ENCODE measurements at regions not wholly inside any gene's neighbourhood (a gene's known extent, or its start where the extent isn't known, plus 50 kb on each side); places are given as distances from the start of the nearest gene placed in this dataset.

DNA sequence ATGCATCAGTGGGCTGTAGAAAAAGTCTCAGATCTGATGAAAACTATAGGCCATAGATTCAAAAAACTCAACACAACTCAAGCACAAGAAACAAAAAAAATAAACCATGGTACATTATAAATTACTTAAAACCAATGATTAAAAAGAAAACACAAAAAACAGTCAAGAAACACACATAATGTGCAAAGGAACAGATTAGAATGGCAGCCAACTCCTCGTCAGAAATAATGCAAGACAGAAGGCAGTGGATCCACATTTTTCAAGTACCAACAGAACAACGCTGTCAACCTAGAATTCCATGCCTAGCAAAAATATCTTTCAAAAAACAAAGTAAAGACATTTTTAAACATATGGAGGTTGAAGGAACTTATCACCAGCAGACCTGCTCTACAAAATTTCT is 69.7 kb downstream of the PSMB1 start:
- DNase-seq = no peak

DNA sequence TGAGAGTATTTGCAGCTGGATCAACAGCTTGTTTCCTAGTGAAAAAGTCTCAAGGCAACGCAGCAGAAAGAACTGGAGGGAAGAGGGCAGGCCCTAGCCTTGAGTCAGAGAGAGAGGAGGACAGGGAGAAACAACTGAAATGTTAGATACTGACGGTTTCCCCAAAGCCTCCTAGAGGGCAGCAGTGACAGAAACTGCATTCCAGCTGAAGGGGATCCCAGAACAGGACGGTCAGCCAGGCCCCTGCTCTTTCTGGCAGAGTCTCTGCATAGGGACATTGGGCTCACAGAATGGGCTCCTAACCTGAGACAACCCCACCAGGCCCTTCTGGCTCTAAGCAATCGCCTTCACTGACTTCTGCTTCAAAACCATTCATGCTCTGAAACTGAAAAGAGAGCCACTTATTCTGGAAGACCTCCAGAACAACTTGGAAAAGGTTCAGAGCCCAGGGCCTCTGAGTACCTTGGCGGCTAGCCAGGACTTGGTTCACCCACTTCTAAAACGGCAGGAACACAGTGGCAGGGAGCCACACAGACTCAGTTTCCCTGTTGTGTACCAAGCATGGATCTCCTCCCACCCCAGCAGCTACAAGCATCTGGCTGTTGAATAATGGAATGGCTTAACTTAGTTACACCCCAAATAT is 72.9 kb downstream of the PSMB1 start:
- no peak for DNase-seq

- DNase-seq = no peak
Measured at GRCh38 chr6:170476360-170476759, 76.7 kb downstream of the PSMB1 start.

GRCh38 chr6:170475118-170475517 is 78.0 kb downstream of the PSMB1 start:
- no peak for DNase-seq

GRCh38 chr6:170473801-170474200 is 79.3 kb downstream of the PSMB1 start:
- DNase-seq = no peak

DNA sequence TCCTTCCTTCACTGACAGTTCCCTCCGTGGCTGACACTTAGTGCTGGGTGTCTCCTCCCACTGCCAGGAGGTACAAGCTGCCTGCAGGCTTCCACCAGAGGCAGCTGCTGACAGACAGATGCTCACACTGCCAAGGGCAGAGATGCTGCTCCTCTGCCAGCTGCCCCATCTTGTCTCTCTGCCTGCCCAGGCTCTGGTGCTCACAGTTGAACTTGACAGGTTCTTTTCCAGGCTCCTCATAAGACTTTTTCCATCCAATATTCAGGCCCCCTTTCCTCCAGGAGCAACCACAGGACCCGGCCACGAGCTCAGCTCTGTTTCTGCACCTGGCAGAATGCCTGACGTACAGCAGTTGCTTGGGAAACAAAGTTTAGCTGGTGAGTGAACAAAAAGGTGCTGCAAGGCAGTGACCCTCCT is 79.8 kb downstream of the PSMB1 start:
- DNase-seq = no peak

DNA sequence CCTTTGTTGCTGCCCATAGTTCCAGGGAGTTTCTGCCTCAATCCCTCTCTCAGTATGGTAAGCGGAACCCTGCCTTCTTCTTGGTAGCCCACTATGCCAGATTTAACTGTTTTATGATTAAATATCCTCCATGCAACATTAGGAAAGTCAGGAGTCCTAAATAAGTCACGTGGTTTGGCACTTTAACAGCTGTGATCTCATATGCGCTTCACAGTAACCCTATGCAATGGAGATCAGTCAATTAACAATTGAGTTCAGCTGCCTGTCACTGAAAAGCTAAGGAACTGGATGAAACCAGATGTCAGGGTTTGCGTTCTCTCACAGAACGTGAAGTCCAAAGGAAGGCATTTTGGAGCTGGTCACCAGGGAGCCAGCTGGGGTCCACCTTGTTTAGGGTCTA is 81.6 kb downstream of the PSMB1 start:
- no peak for DNase-seq

- DNase-seq = peak; percentile 28
Measured at GRCh38 chr6:170470734-170471133, 82.4 kb downstream of the PSMB1 start.

- DNase-seq = no peak
Measured at GRCh38 chr6:170464524-170464979, 88.6 kb downstream of the PSMB1 start.

DNA sequence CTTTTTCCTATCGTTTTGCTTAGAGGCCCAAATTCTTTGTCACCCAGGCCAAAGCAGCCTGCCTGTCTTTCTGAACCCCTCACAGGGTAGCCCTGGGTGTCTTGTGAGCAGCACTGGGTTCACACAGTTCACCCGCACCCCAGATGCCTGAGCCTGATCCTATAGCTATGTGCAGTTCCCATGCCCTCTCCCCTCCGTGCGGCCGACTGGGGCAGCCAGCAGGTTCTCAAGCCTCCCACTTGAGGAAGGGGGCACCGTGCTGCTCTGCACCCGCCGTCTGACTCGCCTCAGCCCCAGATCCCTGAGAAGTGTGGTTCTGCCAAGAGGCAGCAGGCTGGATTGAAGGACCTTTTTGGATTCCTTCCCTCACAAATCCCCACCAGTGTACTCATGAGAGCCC is 89.0 kb downstream of the PSMB1 start:
- DNase-seq = no peak

DNA sequence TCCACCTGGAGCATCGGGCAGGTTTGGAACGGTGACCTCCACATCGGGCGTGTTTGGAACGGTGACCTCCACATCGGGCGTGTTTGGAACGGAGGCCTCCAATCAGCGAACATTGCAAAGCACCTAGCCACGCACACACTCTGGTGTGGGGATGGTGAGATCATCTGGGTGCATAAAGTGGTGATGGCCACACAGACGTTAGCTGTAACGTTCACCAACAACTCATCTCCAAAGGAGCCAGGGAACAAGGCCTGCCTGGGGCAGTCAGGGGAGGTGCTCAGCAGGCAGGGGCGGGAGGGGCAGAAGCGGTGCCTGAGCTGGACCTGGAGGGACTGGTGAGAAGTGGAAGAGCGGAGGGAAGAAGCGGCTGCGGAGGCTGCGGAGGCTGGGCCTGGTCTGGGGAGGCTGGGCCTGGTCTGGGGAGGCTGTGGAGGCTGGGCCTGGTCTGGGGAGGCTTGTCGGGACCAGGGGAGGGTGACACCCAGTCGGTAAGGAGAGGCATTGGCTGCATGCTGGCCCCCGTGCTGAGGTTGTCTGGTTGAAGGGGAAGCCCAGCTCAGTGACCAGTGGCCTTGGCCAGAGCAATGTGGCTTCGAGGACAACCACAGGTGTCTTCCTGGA is 89.9 kb downstream of the PSMB1 start:
- DNase-seq = no peak

DNA sequence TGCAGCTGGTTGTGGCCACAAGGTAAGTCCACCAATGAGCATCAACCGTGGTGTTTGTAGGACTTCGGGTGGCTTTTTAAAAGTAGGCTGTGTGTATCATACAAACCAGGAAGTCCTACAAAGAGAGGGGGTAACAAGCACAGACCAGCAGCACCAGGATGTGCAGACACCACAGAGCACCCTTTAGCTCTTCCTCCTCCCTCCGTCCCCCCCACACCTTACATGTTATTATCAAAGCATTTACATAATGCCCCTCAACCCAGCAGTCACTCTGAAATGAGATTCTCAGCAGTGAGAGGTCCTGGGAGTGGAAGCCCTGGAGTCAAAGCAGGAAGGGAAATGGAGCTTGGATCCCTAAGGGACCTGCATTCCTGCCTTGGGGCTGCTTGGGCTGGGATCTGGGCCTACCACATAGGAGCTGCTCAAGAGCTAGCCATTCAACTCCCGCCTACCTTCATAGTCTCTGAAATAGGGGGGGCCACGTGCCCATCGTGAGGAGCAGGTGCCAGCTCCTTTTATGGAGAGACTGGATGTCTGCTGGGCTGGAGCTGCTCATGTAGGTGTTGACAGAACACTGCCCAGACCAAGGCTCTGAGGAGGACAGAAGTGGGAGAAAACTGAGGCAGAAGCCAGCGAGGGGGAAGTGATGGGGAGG is 90.6 kb downstream of the PSMB1 start:
- DNase-seq = no peak

DNA sequence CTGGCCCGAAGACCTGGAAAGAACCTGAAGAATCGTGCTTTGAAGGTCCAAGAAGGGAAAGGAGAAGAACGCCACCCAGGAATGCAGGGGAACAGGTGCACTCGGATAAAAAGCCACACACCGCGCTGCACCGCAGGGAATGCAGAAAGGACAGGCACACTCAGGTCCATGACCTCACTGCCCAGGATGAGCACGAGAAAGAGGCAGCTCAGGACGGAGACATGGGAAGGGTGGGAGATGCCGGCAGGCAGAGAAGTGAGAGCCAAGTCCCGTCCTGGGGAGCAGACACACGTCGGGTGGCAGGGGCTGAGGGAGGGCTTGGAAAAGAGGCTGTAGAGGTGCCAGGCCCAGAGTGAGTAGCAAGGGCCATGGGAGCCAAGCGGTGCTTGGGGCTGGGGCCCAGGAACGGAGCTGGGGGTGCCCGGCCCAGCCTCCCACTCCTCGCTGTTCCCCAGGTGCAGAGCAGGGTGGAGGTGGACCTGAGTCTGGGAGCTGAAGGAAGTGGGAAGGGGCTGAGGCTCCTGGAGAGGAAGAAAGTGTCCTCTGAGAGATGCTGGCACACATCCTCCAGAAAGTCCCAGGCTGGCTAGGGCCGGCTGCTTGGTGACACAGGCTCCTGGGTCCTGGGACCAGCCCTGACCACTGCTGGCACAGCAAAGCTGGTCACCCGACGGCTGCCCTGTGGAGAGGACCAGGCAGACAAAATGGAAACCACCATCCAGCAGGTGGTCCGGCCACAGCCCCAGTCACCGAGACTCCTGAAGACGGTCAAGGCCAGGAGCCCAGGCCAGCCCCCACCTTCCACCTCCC is 91.3 kb downstream of the PSMB1 start:
- no peak for DNase-seq

- no peak for DNase-seq
Measured at GRCh38 chr6:170461111-170461510, 92.0 kb downstream of the PSMB1 start.

GRCh38 chr6:170460641-170461040 is 92.5 kb downstream of the PSMB1 start:
- DNase-seq = no peak

- DNase-seq = peak; percentile 78
Measured at GRCh38 chr6:170459451-170459850, 93.7 kb downstream of the PSMB1 start.

DNA sequence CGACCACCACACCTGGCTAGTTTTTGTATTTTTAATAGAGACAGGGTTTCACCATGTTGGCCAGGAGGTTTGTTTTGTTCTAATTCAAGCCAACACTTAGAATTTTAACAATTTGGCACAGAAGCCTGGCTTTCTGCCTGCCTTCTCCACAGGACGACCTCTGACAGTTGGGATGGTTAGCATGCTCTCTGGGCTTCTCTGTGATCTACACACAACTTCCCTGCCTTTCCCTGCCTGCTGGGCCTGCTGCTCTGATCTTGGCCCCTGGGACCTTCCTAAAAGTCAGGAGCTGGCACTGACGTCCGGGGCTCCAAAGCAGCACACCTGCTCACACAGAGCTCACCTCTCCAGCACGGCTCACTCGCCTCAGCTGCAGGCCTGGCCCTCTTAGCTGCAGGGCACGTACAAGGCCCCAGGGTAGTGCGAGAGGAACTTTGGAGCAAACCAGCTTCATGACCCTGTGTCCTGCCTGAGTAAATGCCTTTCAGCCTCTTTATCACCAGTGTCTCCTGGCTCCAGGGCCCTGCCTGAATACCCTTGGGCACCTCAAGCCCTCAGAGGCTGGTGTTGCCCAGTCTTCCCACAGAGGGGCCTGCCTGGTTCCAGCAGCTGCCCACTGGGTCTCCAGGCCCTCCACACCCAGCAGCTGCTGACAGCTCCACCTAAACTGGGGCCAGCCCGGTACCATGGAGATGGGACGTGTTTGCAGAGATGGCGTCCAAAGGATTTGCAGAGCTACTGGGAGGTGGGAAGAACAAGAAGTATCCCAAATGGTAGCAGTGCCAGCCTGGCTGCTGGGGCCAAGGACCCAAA is 96.0 kb downstream of the PSMB1 start:
- no peak for DNase-seq

Data from OCI-M1 (cell line).